ENCODE measurements at regions not wholly inside any gene's neighbourhood (a gene's known extent, or its start where the extent isn't known, plus 50 kb on each side); places are given as distances from the start of the nearest gene placed in this dataset.
A peak's percentile ranks its signal among the peaks of the same experiment; 100 is the strongest.

GRCh38 chr4:140243278-140243753 is 89.3 kb upstream of the MAML3 start:
- no peaks in the 10 kb centered on the region for H3K36me3 ChIP-seq (ENCODE audit: control insufficient read depth in 1 of 2, insufficient read depth in 2 of 2, low read length in 2 of 2)
- peak overlapping the region; percentile 76 for H3K27ac ChIP-seq (ENCODE audit: low read length)
- peaks cover 10 to 13% of the 10 kb centered on the region in 2 donors for H3K4me1 ChIP-seq (ENCODE audit: control insufficient read depth in 1 of 2, insufficient read depth in 2 of 2, low read length in 2 of 2)
- H3K9me3 ChIP-seq (ENCODE audit: control insufficient read depth in 1 of 2, low read length in 2 of 2), result no peaks in the 10 kb centered on the region
- H3K4me3 ChIP-seq (ENCODE audit: low read depth in 1 of 2, low read length in 2 of 2), result peak overlapping the region in 1 of 2 donors; percentile 19
- no peaks in the 10 kb centered on the region for H3K27me3 ChIP-seq (ENCODE audit: low read depth, low read length)

- H3K4me3 ChIP-seq (ENCODE audit: low read depth in 1 of 2, low read length in 2 of 2), result peak overlapping the region in 1 of 2 donors; percentile 17
- no peaks in the 10 kb centered on the region for H3K36me3 ChIP-seq (ENCODE audit: control insufficient read depth in 1 of 2, insufficient read depth in 2 of 2, low read length in 2 of 2)
- H3K4me1 ChIP-seq (ENCODE audit: control insufficient read depth in 1 of 2, insufficient read depth in 2 of 2, low read length in 2 of 2), result peaks cover 17 to 20% of the 10 kb centered on the region in 2 donors
- no peaks in the 10 kb centered on the region for H3K27me3 ChIP-seq (ENCODE audit: low read depth, low read length)
- peak overlapping the region; percentile 76 for H3K27ac ChIP-seq (ENCODE audit: low read length)
- H3K9me3 ChIP-seq (ENCODE audit: control insufficient read depth in 1 of 2, low read length in 2 of 2), result no peaks in the 10 kb centered on the region
Measured at GRCh38 chr4:140242357-140243277, 88.6 kb upstream of the MAML3 start.

- no peak overlapping the region for H3K27ac ChIP-seq (ENCODE audit: low read length)
- H3K4me3 ChIP-seq (ENCODE audit: low read depth in 1 of 2, low read length in 2 of 2), result no peak overlapping the region
- H3K4me1 ChIP-seq (ENCODE audit: control insufficient read depth in 1 of 2, insufficient read depth in 2 of 2, low read length in 2 of 2), result peaks cover 23 to 32% of the 10 kb centered on the region in 2 donors
Measured at GRCh38 chr4:140240237-140240636, 86.3 kb upstream of the MAML3 start.

GRCh38 chr4:140239311-140239710 is 85.3 kb upstream of the MAML3 start:
- Histone ChIP-seq H3K9me3 (ENCODE audit: control insufficient read depth in 1 of 2, low read length in 2 of 2) (no peaks in the 10 kb centered on the region), H3K27ac (ENCODE audit: low read length) (peak overlapping the region; percentile 93), H3K27me3 (ENCODE audit: low read depth, low read length) (no peaks in the 10 kb centered on the region), H3K4me1 (ENCODE audit: control insufficient read depth in 1 of 2, insufficient read depth in 2 of 2, low read length in 2 of 2) (peaks cover 23 to 32% of the 10 kb centered on the region in 2 donors), H3K36me3 (ENCODE audit: control insufficient read depth in 1 of 2, insufficient read depth in 2 of 2, low read length in 2 of 2) (no peaks in the 10 kb centered on the region), H3K4me3 (ENCODE audit: low read depth in 1 of 2, low read length in 2 of 2) (no peak overlapping the region)

More at GRCh38 chr4:140240237-140240636, 86.3 kb upstream of the MAML3 start:
- no peaks in the 10 kb centered on the region for H3K27me3 ChIP-seq (ENCODE audit: low read depth, low read length)
- no peaks in the 10 kb centered on the region for H3K36me3 ChIP-seq (ENCODE audit: control insufficient read depth in 1 of 2, insufficient read depth in 2 of 2, low read length in 2 of 2)
- H3K9me3 ChIP-seq (ENCODE audit: control insufficient read depth in 1 of 2, low read length in 2 of 2), result no peaks in the 10 kb centered on the region

GRCh38 chr4:140238351-140239056 is 84.5 kb upstream of the MAML3 start:
- H3K4me3 ChIP-seq (ENCODE audit: low read depth in 1 of 2, low read length in 2 of 2), result peak overlapping the region; percentile 32 to 50
- H3K27me3 ChIP-seq (ENCODE audit: low read depth, low read length), result no peaks in the 10 kb centered on the region
- peak overlapping the region; percentile 93 for H3K27ac ChIP-seq (ENCODE audit: low read length)
- H3K36me3 ChIP-seq (ENCODE audit: control insufficient read depth in 1 of 2, insufficient read depth in 2 of 2, low read length in 2 of 2), result no peaks in the 10 kb centered on the region
- no peaks in the 10 kb centered on the region for H3K9me3 ChIP-seq (ENCODE audit: control insufficient read depth in 1 of 2, low read length in 2 of 2)
- peaks cover 22 to 32% of the 10 kb centered on the region in 2 donors for H3K4me1 ChIP-seq (ENCODE audit: control insufficient read depth in 1 of 2, insufficient read depth in 2 of 2, low read length in 2 of 2)

GRCh38 chr4:140237616-140238350 is 83.8 kb upstream of the MAML3 start:
- H3K27ac ChIP-seq (ENCODE audit: low read length), result peak overlapping the region; percentile 93
- no peaks in the 10 kb centered on the region for H3K36me3 ChIP-seq (ENCODE audit: control insufficient read depth in 1 of 2, insufficient read depth in 2 of 2, low read length in 2 of 2)
- H3K4me3 ChIP-seq (ENCODE audit: low read depth in 1 of 2, low read length in 2 of 2), result peak overlapping the region; percentile 32 to 50
- H3K4me1 ChIP-seq (ENCODE audit: control insufficient read depth in 1 of 2, insufficient read depth in 2 of 2, low read length in 2 of 2), result peaks cover 15 to 27% of the 10 kb centered on the region in 2 donors
- no peaks in the 10 kb centered on the region for H3K9me3 ChIP-seq (ENCODE audit: control insufficient read depth in 1 of 2, low read length in 2 of 2)
- H3K27me3 ChIP-seq (ENCODE audit: low read depth, low read length), result no peaks in the 10 kb centered on the region

- H3K27me3 ChIP-seq (ENCODE audit: low read depth, low read length), result no peaks in the 10 kb centered on the region
- no peak overlapping the region for H3K4me3 ChIP-seq (ENCODE audit: low read depth in 1 of 2, low read length in 2 of 2)
- no peaks in the 10 kb centered on the region for H3K36me3 ChIP-seq (ENCODE audit: control insufficient read depth in 1 of 2, insufficient read depth in 2 of 2, low read length in 2 of 2)
- H3K9me3 ChIP-seq (ENCODE audit: control insufficient read depth in 1 of 2, low read length in 2 of 2), result no peaks in the 10 kb centered on the region
- peaks cover 15 to 26% of the 10 kb centered on the region in 2 donors for H3K4me1 ChIP-seq (ENCODE audit: control insufficient read depth in 1 of 2, insufficient read depth in 2 of 2, low read length in 2 of 2)
- peak overlapping the region; percentile 93 for H3K27ac ChIP-seq (ENCODE audit: low read length)
Measured at GRCh38 chr4:140236654-140237169, 82.7 kb upstream of the MAML3 start.

GRCh38 chr4:140234697-140235060 is 80.7 kb upstream of the MAML3 start:
- no peaks in the 10 kb centered on the region for H3K36me3 ChIP-seq (ENCODE audit: control insufficient read depth in 1 of 2, insufficient read depth in 2 of 2, low read length in 2 of 2)
- no peaks in the 10 kb centered on the region for H3K9me3 ChIP-seq (ENCODE audit: control insufficient read depth in 1 of 2, low read length in 2 of 2)
- no peaks in the 10 kb centered on the region for H3K27me3 ChIP-seq (ENCODE audit: low read depth, low read length)
- peaks cover 15 to 26% of the 10 kb centered on the region in 2 donors for H3K4me1 ChIP-seq (ENCODE audit: control insufficient read depth in 1 of 2, insufficient read depth in 2 of 2, low read length in 2 of 2)
- H3K27ac ChIP-seq (ENCODE audit: low read length), result no peak overlapping the region
- H3K4me3 ChIP-seq (ENCODE audit: low read depth in 1 of 2, low read length in 2 of 2), result no peak overlapping the region

- Histone ChIP-seq H3K4me1 (ENCODE audit: control insufficient read depth in 1 of 2, insufficient read depth in 2 of 2, low read length in 2 of 2) (peaks cover 15 to 26% of the 10 kb centered on the region in 2 donors), H3K4me3 (ENCODE audit: low read depth in 1 of 2, low read length in 2 of 2) (no peak overlapping the region), H3K27ac (ENCODE audit: low read length) (no peak overlapping the region), H3K27me3 (ENCODE audit: low read depth, low read length) (no peaks in the 10 kb centered on the region), H3K9me3 (ENCODE audit: control insufficient read depth in 1 of 2, low read length in 2 of 2) (no peaks in the 10 kb centered on the region), H3K36me3 (ENCODE audit: control insufficient read depth in 1 of 2, insufficient read depth in 2 of 2, low read length in 2 of 2) (no peaks in the 10 kb centered on the region)
Measured at GRCh38 chr4:140233791-140234696, 80.1 kb upstream of the MAML3 start.

- Histone ChIP-seq H3K9me3 (ENCODE audit: control insufficient read depth in 1 of 2, low read length in 2 of 2) (no peaks in the 10 kb centered on the region), H3K4me1 (ENCODE audit: control insufficient read depth in 1 of 2, insufficient read depth in 2 of 2, low read length in 2 of 2) (no peaks in the 10 kb centered on the region), H3K36me3 (ENCODE audit: control insufficient read depth in 1 of 2, insufficient read depth in 2 of 2, low read length in 2 of 2) (no peaks in the 10 kb centered on the region), H3K27me3 (ENCODE audit: low read depth, low read length) (no peaks in the 10 kb centered on the region), H3K4me3 (ENCODE audit: low read depth in 1 of 2, low read length in 2 of 2) (no peak overlapping the region), H3K27ac (ENCODE audit: low read length) (no peak overlapping the region)
Measured at GRCh38 chr4:140229881-140230280, 75.9 kb upstream of the MAML3 start.

Data from muscle layer of duodenum (tissue), 2 donors.